GM23338 (cell line): ENCODE measurements at regions not wholly inside any gene's neighbourhood (a gene's known extent, or its start where the extent isn't known, plus 50 kb on each side); places are given as distances from the start of the nearest gene placed in this dataset.

Experiments used
- CREB1 ChIP-seq: fragments of 250-450 bp; sonication (Bioruptor Pico); IDR thresholded peaks from 2 replicates; pipeline ENCODE4 v1.5.0; 2020; ENCODE audit warnings: low read depth, mild to moderate bottlenecking, moderate library complexity
- EZH2 ChIP-seq: fragments of 200-600 bp; sonication (generic); IDR thresholded peaks from one replicate; pipeline ENCODE4 v1.8.0; 2017; ENCODE audit warnings: antibody characterized with exemption, mild to moderate bottlenecking, low read depth; ENCODE audit not compliant: unreplicated experiment
- EZH2phosphoT487 ChIP-seq: fragments of 200-600 bp; sonication (generic); IDR thresholded peaks from one replicate; pipeline ENCODE4 v1.8.1; 2018; ENCODE audit warnings: antibody characterized with exemption; ENCODE audit not compliant: unreplicated experiment
- JUNB ChIP-seq: IDR thresholded peaks from one replicate; pipeline ENCODE4 v1.6.1; 2016; ENCODE audit warnings: antibody characterized with exemption; ENCODE audit not compliant: unreplicated experiment
- NANOG ChIP-seq: IDR thresholded peaks from 2 replicates; pipeline ENCODE4 v1.6.1; 2016; ENCODE audit warnings: antibody characterized with exemption, borderline replicate concordance
- POLR2AphosphoS5 ChIP-seq: IDR thresholded peaks from 2 replicates; pipeline ENCODE4 v1.6.1; 2016; ENCODE audit warnings: antibody characterized with exemption, low read depth
- STAT1 ChIP-seq: IDR thresholded peaks from one replicate; pipeline ENCODE4 v1.6.1; 2016; ENCODE audit warnings: antibody characterized with exemption; ENCODE audit not compliant: unreplicated experiment
- ZNF114 ChIP-seq: fragments of 250-450 bp; sonication (Bioruptor Pico); IDR thresholded peaks from 2 replicates; pipeline ENCODE4 v1.5.0; 2020; ENCODE audit warnings: mild to moderate bottlenecking, moderate library complexity
- ZNF331 ChIP-seq: fragments of 250-450 bp; sonication (Bioruptor Pico); IDR thresholded peaks from 2 replicates; pipeline ENCODE4 v1.5.0; 2020; ENCODE audit warnings: low read depth, mild to moderate bottlenecking, moderate library complexity
- TF ChIP-seq, protein P1 (sequence below), 2 experiments: fragments of 200-600 bp in 1 of 2; sonication (generic) in 1 of 2; conservative IDR thresholded peaks; 2 replicates each; pipeline versions ENCODE4 v1.5.1 to v1.6.1; 2016 to 2017; ENCODE audit warnings: antibody characterized with exemption in 2 of 2, low read depth in 2 of 2, mild to moderate bottlenecking in 2 of 2, moderate library complexity in 1 of 2
- TF ChIP-seq, protein P2 (sequence below): IDR thresholded peaks from one replicate; pipeline ENCODE4 v1.6.1; 2018; ENCODE audit warnings: antibody characterized with exemption; ENCODE audit not compliant: unreplicated experiment
- TF ChIP-seq, protein P3 (sequence below): IDR thresholded peaks from 2 replicates; pipeline ENCODE4 v1.6.1; 2016; ENCODE audit warnings: antibody characterized with exemption

DNA sequence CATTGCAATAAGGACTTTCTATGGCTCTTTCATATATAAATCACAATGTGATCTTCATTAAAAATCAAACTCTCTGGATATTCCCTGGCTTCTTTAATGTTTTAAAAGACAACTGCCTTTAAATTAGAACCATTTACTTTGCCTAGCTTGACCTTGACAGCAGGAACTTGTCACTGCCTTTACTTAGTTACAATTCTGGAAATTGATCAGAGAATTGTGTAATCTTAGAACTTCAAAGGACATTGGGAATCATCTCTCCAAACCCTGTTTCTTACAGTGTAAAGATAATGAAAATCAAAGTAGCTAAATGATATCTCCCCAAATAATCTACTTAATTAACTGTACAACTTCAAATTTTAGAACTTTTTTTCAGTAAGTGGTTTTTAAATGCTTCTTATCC, 517.6 kb upstream of the CCDC179 start:
- TF ChIP-seq, protein P1, sequence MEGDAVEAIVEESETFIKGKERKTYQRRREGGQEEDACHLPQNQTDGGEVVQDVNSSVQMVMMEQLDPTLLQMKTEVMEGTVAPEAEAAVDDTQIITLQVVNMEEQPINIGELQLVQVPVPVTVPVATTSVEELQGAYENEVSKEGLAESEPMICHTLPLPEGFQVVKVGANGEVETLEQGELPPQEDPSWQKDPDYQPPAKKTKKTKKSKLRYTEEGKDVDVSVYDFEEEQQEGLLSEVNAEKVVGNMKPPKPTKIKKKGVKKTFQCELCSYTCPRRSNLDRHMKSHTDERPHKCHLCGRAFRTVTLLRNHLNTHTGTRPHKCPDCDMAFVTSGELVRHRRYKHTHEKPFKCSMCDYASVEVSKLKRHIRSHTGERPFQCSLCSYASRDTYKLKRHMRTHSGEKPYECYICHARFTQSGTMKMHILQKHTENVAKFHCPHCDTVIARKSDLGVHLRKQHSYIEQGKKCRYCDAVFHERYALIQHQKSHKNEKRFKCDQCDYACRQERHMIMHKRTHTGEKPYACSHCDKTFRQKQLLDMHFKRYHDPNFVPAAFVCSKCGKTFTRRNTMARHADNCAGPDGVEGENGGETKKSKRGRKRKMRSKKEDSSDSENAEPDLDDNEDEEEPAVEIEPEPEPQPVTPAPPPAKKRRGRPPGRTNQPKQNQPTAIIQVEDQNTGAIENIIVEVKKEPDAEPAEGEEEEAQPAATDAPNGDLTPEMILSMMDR (conservative IDR thresholded peaks at IDR 0.05; ENCODE audit: low read depth in 2 of 2), result no peak
- no peak for TF ChIP-seq ZNF331 (CRISPR knock-in tag)
- no peak for TF ChIP-seq EZH2
- no peak for TF ChIP-seq POLR2AphosphoS5
- TF ChIP-seq JUNB, result no peak
- TF ChIP-seq, protein P2, sequence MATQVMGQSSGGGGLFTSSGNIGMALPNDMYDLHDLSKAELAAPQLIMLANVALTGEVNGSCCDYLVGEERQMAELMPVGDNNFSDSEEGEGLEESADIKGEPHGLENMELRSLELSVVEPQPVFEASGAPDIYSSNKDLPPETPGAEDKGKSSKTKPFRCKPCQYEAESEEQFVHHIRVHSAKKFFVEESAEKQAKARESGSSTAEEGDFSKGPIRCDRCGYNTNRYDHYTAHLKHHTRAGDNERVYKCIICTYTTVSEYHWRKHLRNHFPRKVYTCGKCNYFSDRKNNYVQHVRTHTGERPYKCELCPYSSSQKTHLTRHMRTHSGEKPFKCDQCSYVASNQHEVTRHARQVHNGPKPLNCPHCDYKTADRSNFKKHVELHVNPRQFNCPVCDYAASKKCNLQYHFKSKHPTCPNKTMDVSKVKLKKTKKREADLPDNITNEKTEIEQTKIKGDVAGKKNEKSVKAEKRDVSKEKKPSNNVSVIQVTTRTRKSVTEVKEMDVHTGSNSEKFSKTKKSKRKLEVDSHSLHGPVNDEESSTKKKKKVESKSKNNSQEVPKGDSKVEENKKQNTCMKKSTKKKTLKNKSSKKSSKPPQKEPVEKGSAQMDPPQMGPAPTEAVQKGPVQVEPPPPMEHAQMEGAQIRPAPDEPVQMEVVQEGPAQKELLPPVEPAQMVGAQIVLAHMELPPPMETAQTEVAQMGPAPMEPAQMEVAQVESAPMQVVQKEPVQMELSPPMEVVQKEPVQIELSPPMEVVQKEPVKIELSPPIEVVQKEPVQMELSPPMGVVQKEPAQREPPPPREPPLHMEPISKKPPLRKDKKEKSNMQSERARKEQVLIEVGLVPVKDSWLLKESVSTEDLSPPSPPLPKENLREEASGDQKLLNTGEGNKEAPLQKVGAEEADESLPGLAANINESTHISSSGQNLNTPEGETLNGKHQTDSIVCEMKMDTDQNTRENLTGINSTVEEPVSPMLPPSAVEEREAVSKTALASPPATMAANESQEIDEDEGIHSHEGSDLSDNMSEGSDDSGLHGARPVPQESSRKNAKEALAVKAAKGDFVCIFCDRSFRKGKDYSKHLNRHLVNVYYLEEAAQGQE, result no peak
- no peak for TF ChIP-seq CREB1 (CRISPR knock-in tag)
- TF ChIP-seq NANOG, result no peak
- no peak for TF ChIP-seq EZH2phosphoT487
- TF ChIP-seq, protein P3, sequence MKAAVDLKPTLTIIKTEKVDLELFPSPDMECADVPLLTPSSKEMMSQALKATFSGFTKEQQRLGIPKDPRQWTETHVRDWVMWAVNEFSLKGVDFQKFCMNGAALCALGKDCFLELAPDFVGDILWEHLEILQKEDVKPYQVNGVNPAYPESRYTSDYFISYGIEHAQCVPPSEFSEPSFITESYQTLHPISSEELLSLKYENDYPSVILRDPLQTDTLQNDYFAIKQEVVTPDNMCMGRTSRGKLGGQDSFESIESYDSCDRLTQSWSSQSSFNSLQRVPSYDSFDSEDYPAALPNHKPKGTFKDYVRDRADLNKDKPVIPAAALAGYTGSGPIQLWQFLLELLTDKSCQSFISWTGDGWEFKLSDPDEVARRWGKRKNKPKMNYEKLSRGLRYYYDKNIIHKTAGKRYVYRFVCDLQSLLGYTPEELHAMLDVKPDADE, result no peak
- TF ChIP-seq ZNF114 (CRISPR knock-in tag), result no peak
- TF ChIP-seq STAT1, result no peak
